H1 (cell line): ENCODE measurements at regions not wholly inside any gene's neighbourhood (a gene's known extent, or its start where the extent isn't known, plus 50 kb on each side); places are given as distances from the start of the nearest gene placed in this dataset.

Experiments used
- CTCF ChIA-PET: fragments of 300-600 bp; sonication (Branson Sonifier 250); formaldehyde crosslinking; loops from one replicate; lab custom pipeline; 2021; ENCODE audit not compliant: partially characterized antibody; lab: Charles Lee
- POLR2A ChIA-PET: fragments of 300-600 bp; sonication (Branson Sonifier 250); formaldehyde crosslinking; loops from one replicate; lab custom pipeline; 2021; ENCODE audit warnings: inconsistent platforms; ENCODE audit not compliant: partially characterized antibody; lab: Charles Lee
- DNase-seq, 2 experiments: peaks; one replicate each; pipeline versions ENCODE4 v3.0.0 to v3.0.0-alpha.2; 2010 to 2022; ENCODE audit warnings: low spot score in 2 of 2, low read depth in 1 of 2, mixed read lengths in 1 of 2
- FAIRE-seq: peaks from 2 replicates; lab custom pipeline; 2011; peaks lifted over from hg19 to GRCh38; lab: Jason Lieb, UNC
- H2AFZ ChIP-seq: 2 replicates; pipeline ENCODE4 v1.8.1; 2012; ENCODE audit warnings: low read length, inconsistent platforms
- H2AK5ac ChIP-seq: 2 replicates; pipeline ENCODE4 v1.6.1; 2013; ENCODE audit warnings: low read depth, low read length
- H2BK120ac ChIP-seq: replicated peaks from 2 replicates; pipeline ENCODE3; 2013; ENCODE audit warnings: low read depth, low read length, inconsistent platforms
- H2BK12ac ChIP-seq: 2 replicates; pipeline ENCODE4 v1.6.1; 2013; ENCODE audit warnings: low read depth, low read length
- H2BK15ac ChIP-seq: 2 replicates; pipeline ENCODE4 v1.6.1; 2013; ENCODE audit warnings: low read length
- H2BK20ac ChIP-seq: 2 replicates; pipeline ENCODE4 v1.6.1; 2013; ENCODE audit warnings: low read length
- H2BK5ac ChIP-seq: 2 replicates; pipeline ENCODE4 v1.6.1; 2013; ENCODE audit warnings: low read depth, low read length
- H3K14ac ChIP-seq: 2 replicates; pipeline ENCODE4 v1.6.1; 2013; ENCODE audit warnings: inconsistent platforms; ENCODE audit not compliant: insufficient read length
- H3K18ac ChIP-seq: 2 replicates; pipeline ENCODE4 v1.6.1; 2013; ENCODE audit warnings: low read length; ENCODE audit errors: extremely low read depth
- H3K23ac ChIP-seq: 2 replicates; pipeline ENCODE4 v1.6.1; 2013; ENCODE audit warnings: inconsistent platforms; ENCODE audit not compliant: insufficient read length
- H3K23me2 ChIP-seq: 2 replicates; pipeline ENCODE4 v1.6.1; 2013; ENCODE audit warnings: low read depth, low read length
- H3K27ac ChIP-seq: 2 replicates; pipeline ENCODE4 v1.6.1; 2011; ENCODE audit warnings: low read depth, low read length, inconsistent platforms
- H3K27me3 ChIP-seq, 4 experiments: replicated peaks in 1 of 4; 1 replicate in 1 of 4; 2 replicates in 3 of 4; pipeline versions ENCODE4 v1.6.1 to v1.8.1; 2011 to 2013; ENCODE audit warnings: low read length in 3 of 4, mild to moderate bottlenecking in 3 of 4, inconsistent platforms in 2 of 4, mixed read lengths in 2 of 4, moderate library complexity in 1 of 4; ENCODE audit not compliant: control insufficient read depth in 3 of 4, insufficient read depth in 3 of 4; ENCODE audit errors: extremely low read depth in 1 of 4
- H3K36me3 ChIP-seq, 4 experiments: 2 replicates each; pipeline versions ENCODE4 v1.6.1 to v1.8.1; 2011 to 2013; ENCODE audit warnings: mild to moderate bottlenecking in 4 of 4, low read length in 3 of 4, moderate library complexity in 2 of 4, control low read depth in 1 of 4, inconsistent platforms in 1 of 4; ENCODE audit not compliant: insufficient read depth in 4 of 4, control insufficient read depth in 2 of 4
- H3K4ac ChIP-seq: replicated peaks from 2 replicates; pipeline ENCODE3; 2013; ENCODE audit warnings: low read length, low read depth, mixed read lengths, inconsistent platforms; ENCODE audit not compliant: insufficient read length
- H3K4me1 ChIP-seq, 4 experiments: replicated peaks in 1 of 4; 1 replicate in 1 of 4; 2 replicates in 3 of 4; pipeline versions ENCODE4 v1.6.1 to v1.8.1; 2011 to 2013; ENCODE audit warnings: low read length in 3 of 4, inconsistent platforms in 2 of 4, mixed read lengths in 1 of 4; ENCODE audit not compliant: insufficient read depth in 4 of 4, control insufficient read depth in 3 of 4
- H3K4me2 ChIP-seq, 2 experiments: 2 replicates each; pipeline versions ENCODE4 v1.6.1 to v1.8.1; 2011 to 2013; ENCODE audit warnings: low read depth in 2 of 2, low read length in 2 of 2, control low read depth in 1 of 2, inconsistent platforms in 1 of 2, mild to moderate bottlenecking in 1 of 2; ENCODE audit not compliant: insufficient read depth in 1 of 2
- H3K4me3 ChIP-seq, 4 experiments: fragments of 200-600, 300-600 bp in 1 of 4; sonication (generic), shearing (Covaris generic), sonication (Bioruptor Twin) in 1 of 4; 2 replicates each; pipeline versions ENCODE4 v1.5.1 to v1.8.1; 2011 to 2016; ENCODE audit warnings: low read length in 4 of 4, low read depth in 3 of 4, control low read depth in 2 of 4, inconsistent platforms in 2 of 4, mild to moderate bottlenecking in 2 of 4, mixed read lengths in 1 of 4, moderate library complexity in 1 of 4; ENCODE audit not compliant: insufficient read depth in 2 of 4; ENCODE audit errors: extremely low read depth in 1 of 4
- H3K56ac ChIP-seq: replicated peaks from 2 replicates; pipeline ENCODE3; 2013; ENCODE audit warnings: low read depth, mild to moderate bottlenecking, mixed read lengths, low read length, inconsistent platforms; ENCODE audit not compliant: insufficient read length
- H3K79me1 ChIP-seq: 2 replicates; pipeline ENCODE4 v1.6.1; 2013; ENCODE audit warnings: low read depth, low read length, control low read depth
- H3K79me2 ChIP-seq, 2 experiments: 2 replicates each; pipeline versions ENCODE4 v1.6.1 to v1.8.1; 2012 to 2013; ENCODE audit warnings: low read length in 2 of 2, mild to moderate bottlenecking in 2 of 2, inconsistent platforms in 1 of 2; ENCODE audit not compliant: insufficient read depth in 2 of 2, control insufficient read depth in 1 of 2
- H3K9ac ChIP-seq, 4 experiments: replicated peaks in 1 of 4; 1 replicate in 1 of 4; 2 replicates in 3 of 4; pipeline versions ENCODE4 v1.6.1 to v1.8.1; 2011 to 2013; ENCODE audit warnings: low read depth in 3 of 4, low read length in 3 of 4, control low read depth in 2 of 4, mild to moderate bottlenecking in 2 of 4, moderate library complexity in 2 of 4, inconsistent platforms in 1 of 4; ENCODE audit errors: extremely low read depth in 1 of 4
- H3K9me3 ChIP-seq, 2 experiments: 2 replicates each; pipeline versions ENCODE4 v1.6.1 to v1.8.1; 2012 to 2013; ENCODE audit warnings: mild to moderate bottlenecking in 2 of 2, moderate library complexity in 2 of 2, control low read depth in 1 of 2, inconsistent platforms in 1 of 2, low read depth in 1 of 2, low read length in 1 of 2, mixed read lengths in 1 of 2; ENCODE audit not compliant: insufficient read depth in 2 of 2
- H4K20me1 ChIP-seq, 2 experiments: replicated peaks in 1 of 2; 2 replicates each; pipeline versions ENCODE3 to v1.8.1; 2011 to 2013; ENCODE audit warnings: inconsistent platforms in 2 of 2, low read length in 2 of 2, mild to moderate bottlenecking in 1 of 2; ENCODE audit not compliant: insufficient read depth in 2 of 2, control insufficient read depth in 1 of 2
- H4K5ac ChIP-seq: 2 replicates; pipeline ENCODE4 v1.6.1; 2013; ENCODE audit warnings: low read length, low read depth, mixed read lengths, inconsistent platforms; ENCODE audit not compliant: insufficient read length
- H4K8ac ChIP-seq: 2 replicates; pipeline ENCODE4 v1.8.0; 2013; ENCODE audit warnings: mild to moderate bottlenecking, moderate library complexity, low read length, inconsistent platforms; ENCODE audit not compliant: insufficient read depth; ENCODE audit errors: extremely low read depth
- H4K91ac ChIP-seq: replicated peaks from 2 replicates; pipeline ENCODE3; 2013; ENCODE audit warnings: low read length, mixed read lengths, inconsistent platforms; ENCODE audit not compliant: insufficient read length
- CHD1 ChIP-seq: IDR thresholded peaks from 2 replicates; pipeline ENCODE4 v1.6.1; 2012; ENCODE audit warnings: low read depth, low read length, improper control_type of control experiment
- EZH2 ChIP-seq: fragments of 200-600 bp; sonication (generic); IDR thresholded peaks from 2 replicates; pipeline ENCODE4 v1.7.1; 2012; ENCODE audit warnings: low read depth, mild to moderate bottlenecking, moderate library complexity, low read length, inconsistent platforms; ENCODE audit not compliant: severe bottlenecking
- FOSL1 ChIP-seq: IDR thresholded peaks from 2 replicates; pipeline ENCODE4 v1.6.1; 2011; ENCODE audit warnings: mild to moderate bottlenecking, low read depth, low read length, moderate library complexity; ENCODE audit not compliant: insufficient read depth
- HDAC2 ChIP-seq, 2 experiments: fragments of 300-600 bp in 1 of 2; sonication (generic) in 1 of 2; IDR thresholded peaks; 2 replicates each; pipeline ENCODE4 v1.6.1; 2011 to 2012; ENCODE audit warnings: low read depth in 2 of 2, low read length in 2 of 2, mild to moderate bottlenecking in 2 of 2, moderate library complexity in 2 of 2, borderline replicate concordance in 1 of 2, inconsistent platforms in 1 of 2
- SAP30 ChIP-seq: fragments of 300-600 bp; sonication (generic); IDR thresholded peaks from 2 replicates; pipeline ENCODE4 v1.7.1; 2012; ENCODE audit warnings: low read length, moderate library complexity, mild to moderate bottlenecking, inconsistent platforms; ENCODE audit not compliant: insufficient read depth, insufficient replicate concordance
- SUZ12 ChIP-seq: fragments of 200-600 bp; sonication (generic); IDR thresholded peaks from 2 replicates; pipeline ENCODE4 v1.6.1; 2012; ENCODE audit warnings: mild to moderate bottlenecking, inconsistent platforms, low read length, moderate library complexity, mixed read lengths
- whole genome bisulfite sequencing, 2 experiments: shearing (Covaris generic) in 1 of 2; methylation state at CpG; one replicate each; pipeline versions ENCODE4 v1.1.6 to v1.1.7; 2013 to 2015; ENCODE audit warnings: low lambda C conversion rate in 2 of 2, mixed read lengths in 2 of 2, inconsistent platforms in 1 of 2, low coverage in 1 of 2, missing lambda C conversion rate in 1 of 2; ENCODE audit not compliant: insufficient replicate concordance in 2 of 2, insufficient coverage in 1 of 2, insufficient read length in 1 of 2; ENCODE audit errors: extremely low coverage in 1 of 2, missing lambda C conversion rate in 1 of 2; 5-methylcytosine and 5-hydroxymethylcytosine counted together
- TF ChIP-seq, protein P1 (sequence below): IDR thresholded peaks from 2 replicates; pipeline ENCODE4 v1.6.1; 2012; ENCODE audit warnings: inconsistent platforms
- TF ChIP-seq, protein P2 (sequence below): IDR thresholded peaks from 2 replicates; pipeline ENCODE4 v1.6.1; 2011; ENCODE audit warnings: low read depth, mild to moderate bottlenecking, low read length; ENCODE audit not compliant: insufficient read depth

DNA sequence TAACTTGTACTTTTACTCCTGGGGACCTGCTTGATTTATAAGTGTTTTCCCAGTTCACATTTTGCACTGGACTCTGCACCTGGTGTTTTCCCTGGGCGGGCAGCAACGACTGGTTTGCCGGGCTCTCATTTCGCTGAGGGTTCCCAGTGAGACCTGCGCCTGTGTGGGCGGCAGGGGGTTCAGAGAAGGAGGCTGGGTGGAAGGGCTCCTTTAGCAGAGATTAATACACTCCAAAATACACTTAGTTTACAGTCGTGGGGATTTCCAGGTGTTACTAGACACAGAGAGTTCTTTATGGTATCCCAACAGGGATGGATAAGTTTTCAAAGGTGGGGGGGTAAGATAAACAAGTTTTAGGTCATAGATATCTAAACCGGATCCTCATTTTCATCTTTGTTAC is 53.0 kb upstream of the SHISA3 start:
- Histone ChIP-seq H3K79me2 (no peaks in the 10 kb centered on the region), H3K4me2 (no peak overlapping the region), H3K56ac (no peak overlapping the region), H2BK15ac (no peak overlapping the region), H3K27ac (no peak overlapping the region), H3K4me1 (peaks cover 0 to 10% (median 0%) of the 10 kb centered on the region in 4 experiments; a peak in 3 of 7 replicates), H2BK5ac (no peak overlapping the region), H3K9me3 (no peaks in the 10 kb centered on the region), H3K27me3 (no peaks in the 10 kb centered on the region), H3K79me1 (no peaks in the 10 kb centered on the region), H4K5ac (no peak overlapping the region), H3K14ac (no peak overlapping the region), H3K4me3 (no peak overlapping the region), H2BK12ac (no peak overlapping the region), H2AFZ (no peak overlapping the region), H4K20me1 (no peaks in the 10 kb centered on the region), H3K23me2 (no peaks in the 10 kb centered on the region), H2AK5ac (no peak overlapping the region), H3K4ac (no peak overlapping the region), H2BK20ac (no peak overlapping the region), H2BK120ac (no peak overlapping the region), H3K18ac (no peak overlapping the region), H4K91ac (no peak overlapping the region), H3K36me3 (no peaks in the 10 kb centered on the region), H4K8ac (no peak overlapping the region), H3K23ac (no peak overlapping the region), H3K9ac (no peak overlapping the region)
- DNase-seq (no peak), FAIRE-seq (no peak)
- TF ChIP-seq SUZ12 (no peak), EZH2 (no peak), FOSL1 (no peak), SAP30 (no peak), CHD1 (no peak), HDAC2 (IDR thresholded peaks at IDR 0.05; ENCODE audit: borderline replicate concordance in 1 of 2, low read depth in 2 of 2, low read length in 2 of 2) (no peak)
- TF ChIP-seq, protein P1, sequence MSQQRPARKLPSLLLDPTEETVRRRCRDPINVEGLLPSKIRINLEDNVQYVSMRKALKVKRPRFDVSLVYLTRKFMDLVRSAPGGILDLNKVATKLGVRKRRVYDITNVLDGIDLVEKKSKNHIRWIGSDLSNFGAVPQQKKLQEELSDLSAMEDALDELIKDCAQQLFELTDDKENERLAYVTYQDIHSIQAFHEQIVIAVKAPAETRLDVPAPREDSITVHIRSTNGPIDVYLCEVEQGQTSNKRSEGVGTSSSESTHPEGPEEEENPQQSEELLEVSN: no peak
- TF ChIP-seq, protein P2, sequence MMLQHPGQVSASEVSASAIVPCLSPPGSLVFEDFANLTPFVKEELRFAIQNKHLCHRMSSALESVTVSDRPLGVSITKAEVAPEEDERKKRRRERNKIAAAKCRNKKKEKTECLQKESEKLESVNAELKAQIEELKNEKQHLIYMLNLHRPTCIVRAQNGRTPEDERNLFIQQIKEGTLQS: no peak
- ChIA-PET CTCF (interaction anchor here (0.7 to 1.6 kb wide), 3 partner anchors 27 to 522 kb away, joined by 3 to 4 read pairs (median 3); no protein-coding TSS in a partner anchor), POLR2A (interaction anchor here (2.3 kb wide), 1 partner anchor 49 kb away, joined by 6 read pairs; no protein-coding TSS in a partner anchor)
- 74% methylated on average over 8 of the region's 8 CpGs; no CpG with 5 or more reads in 1 of the 2 experiments for WGBS, 2 experiments
